Psoas muscle (tissue), 7 donors: ENCODE measurements at regions not wholly inside any gene's neighbourhood (a gene's known extent, or its start where the extent isn't known, plus 50 kb on each side); places are given as distances from the start of the nearest gene placed in this dataset.

ENCODE experiments used
- ATAC-seq, 4 donors: fragments of 200-7000 bp; cut with Tn5 transposase; one replicate each; pipeline ENCODE4 v1.9.1; 2020; ENCODE audit warnings: moderate library complexity in 3 of 4, mild to moderate bottlenecking in 2 of 4
- DNase-seq, 2 donors: peaks; one replicate each; pipeline ENCODE4 v3.0.0-alpha.2; 2020
- H3K27ac ChIP-seq: fragments of 200-600 bp; one replicate; pipeline ENCODE4 v1.8.0; 2022
- H3K27me3 ChIP-seq, 3 donors: fragments of 200-600 bp in 1 of 3; one replicate each; pipeline versions ENCODE4 v1.6.1 to v1.8.0; 2013 to 2022; ENCODE audit warnings: low read length in 2 of 3, mild to moderate bottlenecking in 2 of 3, moderate library complexity in 1 of 3; ENCODE audit not compliant: insufficient read depth in 3 of 3
- H3K36me3 ChIP-seq, 2 donors: fragments of 200-600 bp in 1 of 2; one replicate each; pipeline versions ENCODE4 v1.6.1 to v1.8.0; 2013 to 2022; ENCODE audit warnings: low read depth in 1 of 2, mild to moderate bottlenecking in 1 of 2, moderate library complexity in 1 of 2; ENCODE audit not compliant: insufficient read depth in 1 of 2
- H3K4me1 ChIP-seq: fragments of 200-600 bp; one replicate; pipeline ENCODE4 v1.8.0; 2022
- H3K4me3 ChIP-seq: fragments of 200-600 bp; one replicate; pipeline ENCODE4 v1.8.0; 2022; ENCODE audit warnings: mild to moderate bottlenecking
- H3K9me3 ChIP-seq: fragments of 200-600 bp; one replicate; pipeline ENCODE4 v1.8.0; 2022
- WGBS, 3 donors: extraction: QIAGEN DNeasy Blood & Tissue Kit; methylation state at CpG; one replicate each; pipeline versions ENCODE4 v1.1.6 to v1.1.7; 2013; 5-methylcytosine and 5-hydroxymethylcytosine counted together
- intact Hi-C, 2 donors: fragments of 100-400 bp; cut with DNase I; formaldehyde crosslinking; loops; one replicate each; pipeline versions ENCODE4 v1.11.0 to v1.14.2; 2022
- TF ChIP-seq, protein P1 (sequence below): fragments of 200-600 bp; IDR thresholded peaks from one replicate; pipeline ENCODE4 v1.8.0; 2022; ENCODE audit warnings: antibody characterized with exemption
- donor health status: healthy with polysubstance abuse.
- donor health status: DM: no; HTN: no; CAD: no; lungs with moderate emphysema.
- donor health status: Bipolar disorder and iron deficiency.
- donor health status: healthy.
- donor health status: DM: yes; HTN: yes; CAD: no.
- donor health status: DM: no; HTN: no; CAD: no.
- donor health status: DM: yes; HTN: yes; CAD: no.

- DNase-seq: no peak
- Histone ChIP-seq H3K4me1 (no peaks in the 10 kb centered on the region), H3K4me3 (no peak overlapping the region), H3K9me3 (no peaks in the 10 kb centered on the region), H3K27ac (no peak overlapping the region), H3K36me3 (no peaks in the 10 kb centered on the region), H3K27me3 (no peaks in the 10 kb centered on the region)
- intact Hi-C loops: no loop called here
- WGBS, 3 donors: 70 to 73% (median 72%) methylated on average over 4 of the region's 4 CpGs
- ATAC-seq: no peak
- TF ChIP-seq, protein P1, sequence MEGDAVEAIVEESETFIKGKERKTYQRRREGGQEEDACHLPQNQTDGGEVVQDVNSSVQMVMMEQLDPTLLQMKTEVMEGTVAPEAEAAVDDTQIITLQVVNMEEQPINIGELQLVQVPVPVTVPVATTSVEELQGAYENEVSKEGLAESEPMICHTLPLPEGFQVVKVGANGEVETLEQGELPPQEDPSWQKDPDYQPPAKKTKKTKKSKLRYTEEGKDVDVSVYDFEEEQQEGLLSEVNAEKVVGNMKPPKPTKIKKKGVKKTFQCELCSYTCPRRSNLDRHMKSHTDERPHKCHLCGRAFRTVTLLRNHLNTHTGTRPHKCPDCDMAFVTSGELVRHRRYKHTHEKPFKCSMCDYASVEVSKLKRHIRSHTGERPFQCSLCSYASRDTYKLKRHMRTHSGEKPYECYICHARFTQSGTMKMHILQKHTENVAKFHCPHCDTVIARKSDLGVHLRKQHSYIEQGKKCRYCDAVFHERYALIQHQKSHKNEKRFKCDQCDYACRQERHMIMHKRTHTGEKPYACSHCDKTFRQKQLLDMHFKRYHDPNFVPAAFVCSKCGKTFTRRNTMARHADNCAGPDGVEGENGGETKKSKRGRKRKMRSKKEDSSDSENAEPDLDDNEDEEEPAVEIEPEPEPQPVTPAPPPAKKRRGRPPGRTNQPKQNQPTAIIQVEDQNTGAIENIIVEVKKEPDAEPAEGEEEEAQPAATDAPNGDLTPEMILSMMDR: no peak
Observed at GRCh38 chr9:88303721-88304451, 84.4 kb upstream of the SPIN1 start.

GRCh38 chr9:88302579-88303324 is 85.5 kb upstream of the SPIN1 start:
- TF ChIP-seq, protein P1: no peak
- Histone ChIP-seq H3K9me3 (no peaks in the 10 kb centered on the region), H3K27ac (no peak overlapping the region), H3K27me3 (no peaks in the 10 kb centered on the region), H3K4me1 (no peaks in the 10 kb centered on the region), H3K36me3 (no peaks in the 10 kb centered on the region), H3K4me3 (no peak overlapping the region)
- DNase-seq: no peak
- WGBS, 3 donors: 82 to 84% (median 82%) methylated on average over 7 of the region's 7 CpGs
- ATAC-seq: no peak
- intact Hi-C loops: no loop called here

DNA sequence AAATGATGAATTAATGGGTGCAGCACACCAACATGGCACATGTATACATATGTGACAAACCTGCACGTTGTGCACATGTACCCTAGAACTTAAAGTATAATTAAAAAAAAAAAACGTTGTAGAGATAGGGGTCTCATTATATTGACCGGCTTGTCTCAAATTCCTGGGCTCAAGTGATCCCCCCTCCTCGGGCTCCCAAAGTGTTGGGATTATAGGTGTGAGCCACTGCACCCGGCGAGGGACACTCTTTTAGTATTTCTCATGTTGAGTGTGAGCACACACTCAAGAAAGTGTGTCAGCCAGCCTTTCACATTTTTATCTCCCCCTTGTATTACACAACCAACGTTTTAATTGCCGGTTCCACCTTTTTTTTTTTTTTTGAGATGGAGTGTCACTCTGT is 87.7 kb upstream of the SPIN1 start:
- no peak overlapping the region for H3K27ac ChIP-seq
- no peak overlapping the region for H3K4me3 ChIP-seq
- no peaks in the 10 kb centered on the region for H3K9me3 ChIP-seq
- H3K4me1 ChIP-seq: no peaks in the 10 kb centered on the region
- DNase-seq: no peak
- WGBS, 3 donors: 86 to 90% (median 88%) methylated on average over 8 of the region's 8 CpGs
- H3K36me3 ChIP-seq: no peaks in the 10 kb centered on the region
- TF ChIP-seq, protein P1: no peak
- no peak for ATAC-seq
- no peaks in the 10 kb centered on the region for H3K27me3 ChIP-seq
- intact Hi-C loops: no loop called here

GRCh38 chr9:88291856-88292255 is 96.4 kb upstream of the SPIN1 start:
- ATAC-seq (no peak), DNase-seq (no peak)
- H3K27me3 ChIP-seq: no peaks in the 10 kb centered on the region
- 42 to 45% (median 43%) methylated on average over 5 of the region's 5 CpGs for WGBS, 3 donors
- TF ChIP-seq, protein P1: no peak
- H3K4me1 ChIP-seq: no peaks in the 10 kb centered on the region
- H3K27ac ChIP-seq: no peak overlapping the region
- H3K4me3 ChIP-seq: no peak overlapping the region
- no peaks in the 10 kb centered on the region for H3K9me3 ChIP-seq
- intact Hi-C loops: no loop called here
- H3K36me3 ChIP-seq: no peaks in the 10 kb centered on the region
